HepG2 (cell line): ENCODE measurements at regions not wholly inside any gene's neighbourhood (a gene's known extent, or its start where the extent isn't known, plus 50 kb on each side); places are given as distances from the start of the nearest gene placed in this dataset.

Experiments
- ATAC-seq: fragments of 200-7000 bp; cut with Tn5 transposase; 3 replicates; pipeline ENCODE4 v1.9.1; 2020; ENCODE audit warnings: mild to moderate bottlenecking, moderate library complexity
- BruUV-seq: library from RNA; stranded (reverse); fragments of 400-500 nt; replicated peaks from 2 replicates; lab custom pipeline; 2021; lab: Mats Ljungman, UMichigan
- CTCF ChIA-PET: fragments of 300-600 bp; formaldehyde crosslinking; extraction: SDS; loops from one replicate; lab custom pipeline; 2021; ENCODE audit warnings: low total read pairs, inconsistent platforms, low intra/inter-chr PET ratio; lab: Yijun Ruan, JAX
- POLR2A ChIA-PET: fragments of 350-600 bp; sonication (Branson Sonifier 250); formaldehyde crosslinking; loops from one replicate; lab custom pipeline; 2020; ENCODE audit warnings: antibody characterized with exemption, inconsistent platforms; lab: Yijun Ruan, JAX
- DNase-seq: peaks from one replicate; pipeline ENCODE4 v3.0.0-alpha.2; 2015; ENCODE audit warnings: low spot score
- FAIRE-seq: peaks from 3 replicates; lab custom pipeline; 2011; peaks lifted over from hg19 to GRCh38; lab: Jason Lieb, UNC
- H2AFZ ChIP-seq: one replicate; pipeline ENCODE4 v1.6.1; 2011; ENCODE audit warnings: low read length, inconsistent platforms
- H3K27ac ChIP-seq: fragments of 300-600 bp; 3 replicates; pipeline ENCODE4 v1.8.0; 2011; ENCODE audit warnings: mixed run types, mild to moderate bottlenecking, mixed read lengths, low read length, inconsistent platforms; ENCODE audit not compliant: insufficient read depth; ENCODE audit errors: extremely low read length
- H3K27me3 ChIP-seq, 2 experiments: fragments of 200-600 bp in 1 of 2; 2 replicates in 1 of 2; 3 replicates in 1 of 2; pipeline versions ENCODE4 v1.6.0 to v1.8.0; 2011; ENCODE audit warnings: low read length in 2 of 2, mild to moderate bottlenecking in 2 of 2, moderate library complexity in 2 of 2, inconsistent platforms in 1 of 2; ENCODE audit not compliant: insufficient read depth in 2 of 2, control insufficient read depth in 1 of 2
- H3K36me3 ChIP-seq, 2 experiments: fragments of 200-600 bp in 1 of 2; replicated peaks in 1 of 2; 2 replicates in 1 of 2; 3 replicates in 1 of 2; pipeline versions ENCODE4 v1.5.1 to v1.8.0; 2011; ENCODE audit warnings: low read length in 2 of 2, inconsistent platforms in 1 of 2; ENCODE audit not compliant: insufficient read depth in 2 of 2, control insufficient read depth in 1 of 2
- H3K4me1 ChIP-seq: 2 replicates; pipeline ENCODE4 v1.5.1; 2012; ENCODE audit warnings: low read length, inconsistent platforms; ENCODE audit not compliant: insufficient read depth
- H3K4me2 ChIP-seq: 2 replicates; pipeline ENCODE4 v1.6.0; 2011; ENCODE audit warnings: low read depth, low read length, inconsistent platforms
- H3K4me3 ChIP-seq, 3 experiments: fragments of 200-600 bp in 1 of 3; sonication (generic), shearing (Covaris generic) in 1 of 3; replicated peaks in 1 of 3; 2 replicates each; pipeline ENCODE4 v1.5.1; 2011 to 2016; ENCODE audit warnings: low read length in 3 of 3, inconsistent platforms in 2 of 3, low read depth in 2 of 3, mild to moderate bottlenecking in 2 of 3, control low read depth in 1 of 3, mixed read lengths in 1 of 3; ENCODE audit not compliant: insufficient read depth in 1 of 3
- H3K79me2 ChIP-seq: one replicate; pipeline ENCODE4 v1.6.1; 2011; ENCODE audit warnings: low read length, inconsistent platforms; ENCODE audit not compliant: insufficient read depth
- H3K9ac ChIP-seq: 2 replicates; pipeline ENCODE4 v1.6.0; 2011; ENCODE audit warnings: mild to moderate bottlenecking, low read depth, low read length, inconsistent platforms; ENCODE audit not compliant: insufficient read depth
- H3K9me3 ChIP-seq: 2 replicates; pipeline ENCODE4 v1.5.1; 2012; ENCODE audit warnings: mild to moderate bottlenecking, low read length
- H4K20me1 ChIP-seq: 2 replicates; pipeline ENCODE4 v1.6.0; 2011; ENCODE audit warnings: inconsistent platforms, mild to moderate bottlenecking, low read length, moderate library complexity; ENCODE audit not compliant: insufficient read depth
- FOXK2 ChIP-seq: fragments of 450-650 bp; IDR thresholded peaks from 2 replicates; pipeline ENCODE4 v1.6.1; 2016
- GZF1 ChIP-seq: sonication (generic); formaldehyde crosslinking; IDR thresholded peaks from 2 replicates; pipeline ENCODE4 v1.5.1; 2020; ENCODE audit warnings: mild to moderate bottlenecking, missing genetic modification reagents
- MLLT10 ChIP-seq: sonication (generic); formaldehyde crosslinking; IDR thresholded peaks from 2 replicates; pipeline ENCODE4 v1.4.0; 2020; ENCODE audit warnings: missing genetic modification reagents
- ONECUT2 ChIP-seq: sonication (generic); formaldehyde crosslinking; IDR thresholded peaks from 2 replicates; pipeline ENCODE4 v1.4.0; 2020; ENCODE audit warnings: missing genetic modification reagents
- RXRB ChIP-seq: IDR thresholded peaks from 2 replicates; pipeline ENCODE4 v1.6.1; 2016; ENCODE audit warnings: borderline replicate concordance, missing genetic modification reagents, missing compliant biosample characterization
- ZEB1 ChIP-seq: IDR thresholded peaks from 2 replicates; pipeline ENCODE4 v1.6.1; 2012; ENCODE audit warnings: mild to moderate bottlenecking, low read depth, inconsistent platforms; ENCODE audit not compliant: insufficient replicate concordance
- ZNF136 ChIP-seq: sonication (generic); formaldehyde crosslinking; IDR thresholded peaks from 2 replicates; pipeline ENCODE4 v1.8.1; 2022; ENCODE audit warnings: low read depth, mild to moderate bottlenecking, moderate library complexity, missing genetic modification reagents
- ZNF275 ChIP-seq: sonication (generic); formaldehyde crosslinking; IDR thresholded peaks from 2 replicates; pipeline ENCODE4 v1.8.0; 2022; ENCODE audit warnings: missing genetic modification reagents, mild to moderate bottlenecking, inconsistent platforms, borderline replicate concordance
- ZNF484 ChIP-seq: sonication (generic); formaldehyde crosslinking; IDR thresholded peaks from 2 replicates; pipeline ENCODE4 v1.5.1; 2020; ENCODE audit warnings: mild to moderate bottlenecking, low read depth, missing genetic modification reagents, borderline replicate concordance
- WGBS: methylation state at CpG from one replicate; pipeline ENCODE4 v1.1.6; 2017; ENCODE audit warnings: low lambda C conversion rate; 5-methylcytosine and 5-hydroxymethylcytosine counted together
- in situ Hi-C: cut with HindIII; loops from 2 replicates; pipeline ENCODE4 v1.10.0; 2017; ENCODE audit warnings: low pct_unique_long_range_greater_than_20kb; ENCODE audit not compliant: extremely low pct_ligation_motif_present
- intact Hi-C: fragments of 100-400 bp; cut with micrococcal nuclease; formaldehyde crosslinking; loops from one replicate; pipeline ENCODE4 v1.10.0; 2022; ENCODE audit not compliant: unreplicated experiment
- TF ChIP-seq, protein P1 (sequence below): sonication (generic); formaldehyde crosslinking; IDR thresholded peaks from 2 replicates; pipeline ENCODE4 v1.4.0; 2020; ENCODE audit warnings: mild to moderate bottlenecking, missing genetic modification reagents, borderline replicate concordance
- TF ChIP-seq, protein P2 (sequence below): sonication (generic); formaldehyde crosslinking; IDR thresholded peaks from 2 replicates; pipeline ENCODE4 v1.8.0; 2022; ENCODE audit warnings: mild to moderate bottlenecking, missing genetic modification reagents, borderline replicate concordance

DNA sequence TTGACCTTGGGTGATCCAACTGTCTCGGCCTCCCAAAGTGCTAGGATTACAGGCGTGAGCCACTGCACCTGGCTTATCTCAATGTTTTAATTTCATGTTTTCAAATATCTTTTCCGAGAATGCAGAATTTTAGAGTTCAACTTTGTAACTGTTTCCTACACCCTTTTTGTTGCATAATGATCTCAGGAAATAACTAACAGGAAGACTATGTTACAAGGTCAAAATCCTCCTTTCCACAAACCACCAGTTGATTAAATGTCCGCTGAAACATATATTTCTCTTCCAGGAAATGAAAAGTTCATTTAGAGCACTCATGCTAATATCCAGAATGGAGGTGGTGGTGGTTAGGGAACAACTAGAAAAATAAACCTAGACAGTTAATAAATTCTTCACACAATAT is 377.8 kb downstream of the PPP4R3C start (continued):
- TF ChIP-seq ONECUT2 (CRISPR knock-in tag) (no peak), ZNF136 (no peak), ZNF275 (CRISPR knock-in tag) (no peak)

DNA sequence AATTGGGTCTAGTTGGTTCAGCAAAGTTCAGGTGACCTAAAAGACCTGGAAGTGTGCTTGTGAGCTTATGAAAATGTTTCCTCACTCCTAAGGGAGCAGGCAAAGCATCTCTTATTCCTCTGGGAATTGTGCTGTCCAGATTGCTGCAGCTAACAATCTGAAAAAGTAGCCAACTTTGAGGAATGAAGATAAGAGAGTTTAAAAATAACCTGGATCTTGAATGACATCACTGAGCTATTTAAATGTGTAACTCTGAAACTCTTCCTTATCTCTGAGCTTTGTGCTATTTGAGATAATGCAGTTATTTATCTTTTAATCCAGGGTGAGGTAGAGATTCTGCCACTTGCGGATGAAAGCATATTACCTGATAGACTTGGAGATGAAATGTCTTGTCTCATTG is 384.8 kb downstream of the PPP4R3C start:
- POLR2A ChIA-PET, result no interaction called here
- 20% methylated on average over 1 of the region's 1 CpG for WGBS
- TF ChIP-seq GZF1 (CRISPR knock-in tag) (no peak), ZNF484 (CRISPR knock-in tag) (no peak), RXRB (no peak)

GRCh38 chrX:27057883-27058282 is 405.3 kb downstream of the PPP4R3C start:
- no peaks in the 10 kb centered on the region for H3K9me3 ChIP-seq
- WGBS, result 7% methylated on average over 2 of the region's 5 CpGs
- no peaks in the 10 kb centered on the region for H3K79me2 ChIP-seq
- no peaks in the 10 kb centered on the region for H3K36me3 ChIP-seq
- H4K20me1 ChIP-seq, result no peaks in the 10 kb centered on the region
- no peak overlapping the region for H3K4me3 ChIP-seq
- no peaks in the 10 kb centered on the region for H3K27me3 ChIP-seq
- POLR2A ChIA-PET, result no interaction called here
- no peak overlapping the region for H3K4me2 ChIP-seq
- H2AFZ ChIP-seq, result no peak overlapping the region
- in situ Hi-C loops, result no loop called here
- no peak for ATAC-seq
- CTCF ChIA-PET, result no interaction called here
- FAIRE-seq, result no peak
- H3K9ac ChIP-seq, result no peak overlapping the region
- intact Hi-C loops, result no loop called here
- no peaks in the 10 kb centered on the region for H3K4me1 ChIP-seq
- no peak for DNase-seq
- no TSS peak for BruUV-seq
- no peak overlapping the region for H3K27ac ChIP-seq
- no peak for TF ChIP-seq MLLT10 (CRISPR knock-in tag)
- no peak for TF ChIP-seq FOXK2
- TF ChIP-seq, protein P1, sequence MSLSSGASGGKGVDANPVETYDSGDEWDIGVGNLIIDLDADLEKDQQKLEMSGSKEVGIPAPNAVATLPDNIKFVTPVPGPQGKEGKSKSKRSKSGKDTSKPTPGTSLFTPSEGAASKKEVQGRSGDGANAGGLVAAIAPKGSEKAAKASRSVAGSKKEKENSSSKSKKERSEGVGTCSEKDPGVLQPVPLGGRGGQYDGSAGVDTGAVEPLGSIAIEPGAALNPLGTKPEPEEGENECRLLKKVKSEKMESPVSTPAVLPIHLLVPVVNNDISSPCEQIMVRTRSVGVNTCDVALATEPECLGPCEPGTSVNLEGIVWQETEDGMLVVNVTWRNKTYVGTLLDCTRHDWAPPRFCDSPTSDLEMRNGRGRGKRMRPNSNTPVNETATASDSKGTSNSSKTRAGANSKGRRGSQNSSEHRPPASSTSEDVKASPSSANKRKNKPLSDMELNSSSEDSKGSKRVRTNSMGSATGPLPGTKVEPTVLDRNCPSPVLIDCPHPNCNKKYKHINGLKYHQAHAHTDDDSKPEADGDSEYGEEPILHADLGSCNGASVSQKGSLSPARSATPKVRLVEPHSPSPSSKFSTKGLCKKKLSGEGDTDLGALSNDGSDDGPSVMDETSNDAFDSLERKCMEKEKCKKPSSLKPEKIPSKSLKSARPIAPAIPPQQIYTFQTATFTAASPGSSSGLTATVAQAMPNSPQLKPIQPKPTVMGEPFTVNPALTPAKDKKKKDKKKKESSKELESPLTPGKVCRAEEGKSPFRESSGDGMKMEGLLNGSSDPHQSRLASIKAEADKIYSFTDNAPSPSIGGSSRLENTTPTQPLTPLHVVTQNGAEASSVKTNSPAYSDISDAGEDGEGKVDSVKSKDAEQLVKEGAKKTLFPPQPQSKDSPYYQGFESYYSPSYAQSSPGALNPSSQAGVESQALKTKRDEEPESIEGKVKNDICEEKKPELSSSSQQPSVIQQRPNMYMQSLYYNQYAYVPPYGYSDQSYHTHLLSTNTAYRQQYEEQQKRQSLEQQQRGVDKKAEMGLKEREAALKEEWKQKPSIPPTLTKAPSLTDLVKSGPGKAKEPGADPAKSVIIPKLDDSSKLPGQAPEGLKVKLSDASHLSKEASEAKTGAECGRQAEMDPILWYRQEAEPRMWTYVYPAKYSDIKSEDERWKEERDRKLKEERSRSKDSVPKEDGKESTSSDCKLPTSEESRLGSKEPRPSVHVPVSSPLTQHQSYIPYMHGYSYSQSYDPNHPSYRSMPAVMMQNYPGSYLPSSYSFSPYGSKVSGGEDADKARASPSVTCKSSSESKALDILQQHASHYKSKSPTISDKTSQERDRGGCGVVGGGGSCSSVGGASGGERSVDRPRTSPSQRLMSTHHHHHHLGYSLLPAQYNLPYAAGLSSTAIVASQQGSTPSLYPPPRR, result no peak
- TF ChIP-seq, protein P2, sequence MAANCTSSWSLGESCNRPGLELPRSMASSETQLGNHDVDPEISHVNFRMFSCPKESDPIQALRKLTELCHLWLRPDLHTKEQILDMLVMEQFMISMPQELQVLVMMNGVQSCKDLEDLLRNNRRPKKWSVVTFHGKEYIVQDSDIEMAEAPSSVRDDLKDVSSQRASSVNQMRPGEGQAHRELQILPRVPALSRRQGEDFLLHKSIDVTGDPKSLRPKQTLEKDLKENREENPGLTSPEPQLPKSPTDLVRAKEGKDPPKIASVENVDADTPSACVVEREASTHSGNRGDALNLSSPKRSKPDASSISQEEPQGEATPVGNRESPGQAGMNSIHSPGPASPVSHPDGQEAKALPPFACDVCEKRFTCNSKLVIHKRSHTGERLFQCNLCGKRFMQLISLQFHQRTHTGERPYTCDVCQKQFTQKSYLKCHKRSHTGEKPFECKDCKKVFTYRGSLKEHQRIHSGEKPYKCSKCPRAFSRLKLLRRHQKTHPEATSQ (CRISPR knock-in tag), result no peak
- TF ChIP-seq ZEB1, result no peak

More for the DNA sequence above, 384.8 kb downstream of the PPP4R3C start:
- Histone ChIP-seq H3K27me3 (no peaks in the 10 kb centered on the region), H4K20me1 (no peaks in the 10 kb centered on the region), H3K79me2 (no peaks in the 10 kb centered on the region), H3K9ac (no peak overlapping the region), H3K9me3 (no peaks in the 10 kb centered on the region), H2AFZ (no peak overlapping the region), H3K4me1 (no peaks in the 10 kb centered on the region), H3K27ac (no peak overlapping the region), H3K4me3 (no peak overlapping the region), H3K36me3 (no peaks in the 10 kb centered on the region), H3K4me2 (no peak overlapping the region)
- FAIRE-seq, result no peak
- CTCF ChIA-PET, result no interaction called here
- no peak for DNase-seq
- no TSS peak for BruUV-seq
- intact Hi-C loops, result no loop called here
- ATAC-seq, result no peak
- in situ Hi-C loops, result no loop called here
